Activated T-cell treated with anti-CD3 and anti-CD28 coated beads for 48 hours (primary cell): ENCODE measurements at regions not wholly inside any gene's neighbourhood (a gene's known extent, or its start where the extent isn't known, plus 50 kb on each side); places are given as distances from the start of the nearest gene placed in this dataset.

Source experiments
- DNase-seq: peaks from one replicate; pipeline ENCODE4 v3.0.0-alpha.2; 2020; ENCODE audit warnings: low read depth

DNA sequence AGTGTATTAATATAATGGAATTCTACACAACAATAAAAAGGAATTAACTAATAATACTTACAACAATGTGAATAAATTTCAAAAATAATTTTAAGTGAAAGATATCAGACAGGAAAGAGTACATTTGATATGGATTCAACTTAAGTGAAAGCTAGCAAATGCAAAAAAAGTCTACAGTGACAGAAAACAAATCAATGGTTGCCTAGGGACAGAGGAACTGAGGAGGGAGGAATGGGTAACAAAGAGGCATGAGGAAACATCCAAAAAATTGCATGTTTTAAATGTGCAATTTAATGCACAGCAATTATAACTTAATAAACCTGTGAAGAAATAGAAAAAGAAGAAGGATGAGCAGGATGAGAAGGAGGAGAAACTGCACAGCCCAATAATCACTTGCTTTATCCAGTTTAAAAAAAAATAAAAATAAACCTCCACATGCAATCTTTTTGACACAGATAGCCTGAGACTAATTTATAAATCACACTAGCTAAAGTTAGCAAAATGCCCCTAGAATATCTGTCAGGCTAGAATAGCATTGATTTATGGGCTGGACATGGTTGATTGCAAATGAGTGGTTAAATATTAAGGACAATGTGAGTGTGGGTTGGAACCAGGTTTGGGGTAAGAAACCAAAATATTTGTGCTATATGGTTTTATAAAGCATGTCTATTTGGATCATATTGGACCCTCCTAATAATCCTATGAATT is 1089.1 kb downstream of the TRHDE start:
- DNase-seq, result no peak

- no peak for DNase-seq
Measured at GRCh38 chr12:73361864-73362230, 1089.7 kb downstream of the TRHDE start.

DNA sequence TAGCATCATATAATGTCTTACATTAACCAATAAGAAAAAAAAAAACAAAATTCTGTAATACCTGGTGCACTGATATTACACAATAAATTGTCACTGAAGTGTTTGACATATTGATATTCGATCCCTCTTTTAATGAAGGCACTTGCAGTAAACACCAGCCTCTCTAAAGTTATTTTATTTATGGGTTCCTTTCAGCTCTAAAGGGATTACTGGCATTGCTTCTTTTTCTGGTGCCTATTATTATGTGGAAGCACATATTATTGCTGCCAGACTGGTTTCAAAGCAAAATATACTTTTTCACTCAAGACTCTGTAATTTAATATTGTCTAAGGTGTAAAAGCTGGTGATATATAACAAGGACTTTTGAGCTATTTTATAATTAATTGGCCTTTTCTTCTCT is 1090.5 kb downstream of the TRHDE start:
- DNase-seq, result no peak

DNA sequence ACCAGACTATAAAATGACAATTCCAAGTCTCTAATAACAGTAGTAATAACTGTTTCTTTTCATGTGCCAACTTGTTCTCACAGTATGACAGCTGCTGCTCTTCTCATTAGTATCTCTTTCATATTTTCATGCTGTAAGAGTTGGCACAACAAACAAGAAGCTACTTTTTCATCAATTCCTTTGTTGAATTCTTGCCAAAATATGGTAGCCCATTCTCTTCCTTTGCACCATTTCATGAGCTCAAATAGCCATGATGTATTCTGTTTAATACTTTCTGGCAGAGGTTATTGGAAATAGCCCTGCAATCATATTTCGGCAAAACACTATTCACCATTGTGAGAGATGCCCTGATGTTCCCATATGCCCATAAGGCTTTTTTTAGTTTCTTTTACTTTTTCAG is 1100.7 kb downstream of the TRHDE start:
- no peak for DNase-seq

DNA sequence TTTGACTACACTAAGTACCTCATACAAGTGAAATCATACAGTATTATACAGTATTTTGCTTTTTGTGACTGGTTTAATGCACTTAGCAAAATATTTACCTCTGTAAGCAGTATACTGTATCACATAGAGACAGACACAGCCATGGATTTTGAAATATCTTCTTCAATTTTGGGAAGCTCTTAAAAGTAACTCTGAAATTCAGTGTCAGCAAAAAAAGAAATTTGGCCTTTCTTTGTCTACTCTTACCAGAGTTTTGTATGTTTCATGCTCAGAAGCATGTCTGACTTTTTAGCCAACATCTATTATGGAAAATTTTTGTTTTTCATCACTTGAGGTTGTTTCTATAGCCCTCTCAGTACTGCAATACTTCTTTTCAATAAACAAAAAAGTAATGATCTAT is 1102.2 kb downstream of the TRHDE start:
- DNase-seq, result no peak

- DNase-seq, result no peak
Measured at GRCh38 chr12:73383584-73384222, 1111.5 kb downstream of the TRHDE start.

DNA sequence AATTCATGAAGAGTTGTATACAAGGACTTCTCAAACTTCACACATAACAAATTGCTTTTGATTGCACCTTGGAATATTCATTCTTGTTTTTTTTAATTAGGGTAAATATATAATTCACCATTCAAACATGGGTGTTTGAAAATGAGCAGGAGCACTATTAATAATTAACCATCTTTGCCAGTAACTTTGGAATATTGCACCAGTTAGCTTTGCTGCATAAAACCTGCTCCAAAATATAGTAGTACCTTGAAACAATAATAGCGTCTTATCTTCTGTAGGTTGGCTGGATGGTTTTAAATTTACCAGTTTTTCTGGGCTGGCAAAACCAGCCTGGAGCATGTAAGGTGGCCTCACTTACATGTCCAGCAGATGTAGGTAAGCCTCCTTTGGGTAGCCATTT is 1112.4 kb downstream of the TRHDE start:
- no peak for DNase-seq

DNA sequence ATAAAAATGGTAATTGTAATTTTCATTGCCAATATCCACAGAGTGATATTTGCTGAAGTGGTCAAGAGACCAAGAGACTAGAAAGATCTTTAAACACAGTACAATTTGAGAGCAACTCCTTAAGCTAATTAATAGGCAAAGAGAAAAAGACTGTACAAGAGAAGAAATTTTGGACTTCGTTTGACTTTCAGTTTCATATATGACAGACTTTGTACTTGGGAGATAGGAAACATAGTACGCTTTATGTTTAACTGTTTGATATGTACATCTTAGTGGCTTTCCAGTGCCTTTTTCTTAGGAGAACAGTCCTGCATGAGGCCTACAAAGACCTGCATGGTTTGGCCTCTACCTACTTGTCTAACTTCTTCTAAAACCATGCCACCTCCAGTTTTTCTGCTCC is 1118.1 kb downstream of the TRHDE start:
- no peak for DNase-seq

- DNase-seq, result no peak
Measured at GRCh38 chr12:73413051-73413450, 1124.6 kb upstream of the ATXN7L3B start.

DNA sequence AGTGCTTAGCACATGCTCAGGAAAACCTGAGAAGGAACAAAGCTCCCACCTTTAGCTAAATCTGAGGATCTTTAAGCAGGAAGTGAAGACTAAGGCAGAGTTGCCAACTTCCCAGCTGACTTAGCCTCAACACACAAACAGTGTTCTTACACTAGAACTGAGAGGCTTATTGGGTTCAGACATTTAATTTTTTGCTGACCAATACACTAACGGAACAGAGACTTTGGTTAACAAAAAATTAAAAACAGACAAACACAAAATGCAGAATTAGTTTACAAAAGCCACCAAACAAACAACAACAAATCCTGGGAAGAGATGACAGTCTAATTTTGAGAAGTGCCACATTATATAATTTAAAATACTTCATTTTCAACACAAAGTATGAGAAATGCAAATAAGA is 1123.7 kb upstream of the ATXN7L3B start:
- no peak for DNase-seq

DNA sequence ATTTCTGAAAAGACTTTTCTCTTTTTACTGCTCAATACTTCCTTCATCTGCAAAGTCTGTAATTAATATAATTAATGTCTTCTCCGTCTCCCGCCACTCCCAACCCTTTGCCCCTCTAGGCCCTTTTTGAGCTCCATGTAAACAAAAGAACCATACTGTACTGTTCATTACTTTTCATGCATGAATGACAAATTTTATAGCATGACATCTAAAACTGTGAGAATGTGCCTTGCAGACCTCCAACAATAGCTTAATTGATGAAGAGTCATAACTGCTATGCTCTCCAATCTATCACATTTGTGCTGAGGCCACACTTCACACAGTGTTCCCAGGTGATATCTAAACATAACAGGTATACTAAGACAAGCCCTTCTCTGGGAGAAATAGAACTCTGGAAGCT is 1122.7 kb upstream of the ATXN7L3B start:
- no peak for DNase-seq

DNA sequence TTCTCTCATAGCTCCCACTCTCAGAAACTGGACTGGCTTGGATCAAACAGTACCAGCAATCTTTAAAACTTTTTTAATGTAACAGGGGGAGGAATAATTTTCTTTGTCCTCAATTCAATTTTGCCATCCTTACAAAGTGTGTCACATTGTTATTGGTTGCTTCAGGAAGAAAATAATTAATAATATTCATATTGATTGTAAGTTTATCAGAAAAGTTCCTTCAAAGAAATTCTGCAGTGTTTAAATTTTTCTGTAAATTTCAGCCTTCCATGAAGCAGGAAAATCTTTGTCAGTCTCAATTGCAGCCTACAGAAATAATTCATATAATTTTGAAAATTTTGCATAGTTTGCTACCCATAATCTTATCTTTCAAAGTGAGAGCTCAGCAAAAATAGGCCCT is 1119.1 kb upstream of the ATXN7L3B start:
- no peak for DNase-seq

DNA sequence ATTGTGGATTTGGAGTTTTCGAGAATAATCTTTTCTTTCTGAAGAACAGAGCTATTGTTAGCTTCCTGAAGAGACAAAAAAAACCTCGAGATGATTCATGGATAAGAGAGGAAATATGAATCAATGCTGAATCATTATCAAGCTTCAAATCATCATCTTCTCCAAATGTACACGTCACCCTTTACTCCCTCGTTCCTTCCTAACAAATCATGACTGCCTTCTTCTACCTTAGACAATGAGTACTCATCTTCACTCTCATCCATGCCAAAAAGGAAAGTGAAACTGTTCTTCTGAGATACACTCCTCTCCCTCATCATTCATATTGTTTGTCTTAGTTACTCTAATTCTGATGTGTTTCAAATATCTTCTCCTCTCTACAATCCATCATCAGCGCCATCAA is 1115.8 kb upstream of the ATXN7L3B start:
- DNase-seq, result no peak

GRCh38 chr12:73424484-73424883 is 1113.2 kb upstream of the ATXN7L3B start:
- no peak for DNase-seq

- DNase-seq, result no peak
Measured at GRCh38 chr12:73445658-73446324, 1091.8 kb upstream of the ATXN7L3B start.

- no peak for DNase-seq
Measured at GRCh38 chr12:73452672-73453469, 1084.8 kb upstream of the ATXN7L3B start.

DNA sequence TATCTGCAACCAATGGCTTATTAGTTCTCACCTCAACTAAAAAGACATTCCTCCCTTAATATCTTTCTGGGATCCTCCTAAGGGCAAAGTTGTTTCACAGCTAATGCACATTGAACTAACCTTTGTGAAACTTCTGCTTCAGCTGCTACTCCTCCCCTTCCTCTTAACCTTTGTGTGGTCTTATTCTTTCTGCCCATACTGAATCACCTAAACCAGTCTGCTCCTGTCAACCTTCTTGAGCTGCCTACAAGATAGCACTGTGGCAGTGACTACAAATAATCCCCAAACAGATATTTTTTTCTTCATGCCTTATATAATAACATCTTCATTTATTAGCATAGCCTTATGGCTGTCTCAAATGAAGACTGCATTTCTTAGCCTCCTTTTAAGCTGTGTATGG is 1077.4 kb upstream of the ATXN7L3B start:
- no peak for DNase-seq

DNA sequence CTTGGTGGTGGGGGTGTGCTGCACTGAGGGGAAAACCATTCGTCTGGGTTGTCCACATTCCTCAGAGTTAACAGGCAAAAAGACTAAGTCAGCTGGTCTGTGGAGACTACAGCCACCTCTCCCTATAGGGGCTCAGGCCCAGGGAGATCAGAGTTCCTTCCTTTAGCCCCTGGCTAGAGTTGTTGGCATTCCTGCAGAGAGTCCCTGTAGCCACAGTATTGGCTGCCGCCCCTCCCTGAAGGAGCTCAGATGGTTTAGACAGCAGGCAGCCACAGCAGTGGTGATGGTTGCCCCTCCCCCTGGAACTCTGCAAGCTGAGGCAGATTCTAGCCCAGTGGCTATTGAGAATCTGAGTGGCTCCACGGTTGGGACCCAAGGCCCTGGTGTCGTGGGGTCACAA is 1072.5 kb upstream of the ATXN7L3B start:
- DNase-seq, result no peak

DNA sequence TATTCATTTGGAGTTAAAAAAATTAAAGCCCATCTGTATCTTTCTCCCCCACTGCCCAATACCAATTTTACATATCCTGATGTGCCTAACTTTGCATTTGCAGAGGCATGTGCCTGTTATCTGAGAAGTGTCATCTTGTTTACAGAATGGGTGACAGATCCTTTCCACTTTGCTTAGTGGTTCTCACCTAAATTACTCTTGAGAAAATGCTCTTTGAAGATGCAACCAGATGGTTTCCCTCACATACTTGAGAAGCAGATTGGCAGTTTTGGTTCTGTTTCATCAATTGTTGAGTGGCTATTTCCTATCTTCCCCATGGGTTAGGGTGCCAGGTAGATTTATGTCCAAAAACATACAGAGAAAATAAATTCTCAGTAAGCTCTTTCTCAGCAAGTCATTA is 1051.4 kb upstream of the ATXN7L3B start:
- DNase-seq, result no peak

GRCh38 chr12:73506611-73507010 is 1031.0 kb upstream of the ATXN7L3B start:
- DNase-seq, result no peak

GRCh38 chr12:73514672-73515071 is 1023.0 kb upstream of the ATXN7L3B start:
- DNase-seq, result no peak

DNA sequence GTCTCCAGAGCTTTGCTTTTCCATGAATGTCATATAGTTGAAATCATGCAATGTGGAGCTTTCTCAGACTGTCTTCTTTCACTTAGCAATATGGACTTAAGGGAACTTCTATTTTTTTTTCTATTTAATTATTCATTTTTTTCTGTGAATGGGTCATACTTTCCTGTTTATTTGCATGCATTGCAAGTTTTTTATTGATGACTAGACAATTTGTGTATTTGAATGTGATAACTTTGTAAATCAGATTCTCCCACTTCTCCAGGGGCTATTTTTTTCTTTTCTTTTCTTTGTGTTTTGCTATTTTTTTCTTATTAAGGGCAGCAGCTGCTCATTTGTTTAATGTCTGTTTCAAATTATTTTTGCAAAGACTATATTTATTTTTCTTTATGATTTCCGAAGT is 1019.8 kb upstream of the ATXN7L3B start:
- DNase-seq, result no peak

GRCh38 chr12:73529231-73529630 is 1008.4 kb upstream of the ATXN7L3B start:
- no peak for DNase-seq
